A673 (cell line): ENCODE measurements at regions not wholly inside any gene's neighbourhood (a gene's known extent, or its start where the extent isn't known, plus 50 kb on each side); places are given as distances from the start of the nearest gene placed in this dataset.
"Not testable (repeated sequence)": the region's sequence is repeated elsewhere in the genome, so short reads cannot be mapped to it uniquely, and the experiment has no call there.

Experiments
- EZH2 ChIP-seq: fragments of 200-600 bp; sonication (generic); IDR thresholded peaks from 2 replicates; pipeline ENCODE4 v1.6.1; 2017; ENCODE audit warnings: borderline replicate concordance, low read depth, mild to moderate bottlenecking, mixed read lengths, antibody characterized with exemption, low read length; ENCODE audit not compliant: poor library complexity, severe bottlenecking
- TF ChIP-seq, protein P1 (sequence below): fragments of 300-800, 200-600 bp; sonication (generic); conservative IDR thresholded peaks from 2 replicates; pipeline ENCODE4 v1.5.1; 2017; ENCODE audit warnings: low read depth, mild to moderate bottlenecking, antibody characterized with exemption, low read length, moderate library complexity, mixed read lengths

DNA sequence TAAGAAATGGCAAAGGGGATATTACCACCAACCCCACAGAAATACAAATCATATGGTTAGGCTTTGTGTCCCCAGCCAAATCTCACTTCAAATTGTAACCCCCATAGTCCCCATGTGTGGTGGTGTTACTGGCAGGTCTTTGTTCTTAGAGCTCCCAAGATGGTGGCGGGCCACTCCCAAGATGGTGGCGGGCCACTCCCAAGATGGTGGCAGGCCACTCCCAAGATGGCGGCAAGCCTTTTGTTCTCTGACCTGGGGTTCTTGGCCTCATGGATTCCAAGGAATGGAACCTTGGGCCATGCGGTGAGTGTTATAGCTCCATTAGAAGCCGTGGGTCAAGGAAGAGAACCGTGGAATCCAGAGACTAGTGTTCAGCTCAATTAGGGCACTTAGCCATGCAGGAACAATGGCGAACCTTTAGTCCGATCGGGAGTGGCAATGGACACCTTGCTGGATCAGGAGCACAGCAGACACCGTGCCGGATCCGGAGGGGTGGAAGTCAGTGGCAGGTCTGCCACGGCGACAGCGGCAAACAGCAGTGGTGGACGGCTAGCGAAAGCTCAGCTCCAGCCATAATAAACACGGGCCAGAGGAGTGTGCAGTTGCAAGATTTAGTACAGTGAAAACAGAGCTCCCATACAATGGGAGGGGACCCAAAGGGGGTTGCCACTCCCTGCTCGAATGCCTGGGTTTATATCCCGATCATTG is 949.9 kb upstream of the NCAM2 start:
- TF ChIP-seq, protein P1, sequence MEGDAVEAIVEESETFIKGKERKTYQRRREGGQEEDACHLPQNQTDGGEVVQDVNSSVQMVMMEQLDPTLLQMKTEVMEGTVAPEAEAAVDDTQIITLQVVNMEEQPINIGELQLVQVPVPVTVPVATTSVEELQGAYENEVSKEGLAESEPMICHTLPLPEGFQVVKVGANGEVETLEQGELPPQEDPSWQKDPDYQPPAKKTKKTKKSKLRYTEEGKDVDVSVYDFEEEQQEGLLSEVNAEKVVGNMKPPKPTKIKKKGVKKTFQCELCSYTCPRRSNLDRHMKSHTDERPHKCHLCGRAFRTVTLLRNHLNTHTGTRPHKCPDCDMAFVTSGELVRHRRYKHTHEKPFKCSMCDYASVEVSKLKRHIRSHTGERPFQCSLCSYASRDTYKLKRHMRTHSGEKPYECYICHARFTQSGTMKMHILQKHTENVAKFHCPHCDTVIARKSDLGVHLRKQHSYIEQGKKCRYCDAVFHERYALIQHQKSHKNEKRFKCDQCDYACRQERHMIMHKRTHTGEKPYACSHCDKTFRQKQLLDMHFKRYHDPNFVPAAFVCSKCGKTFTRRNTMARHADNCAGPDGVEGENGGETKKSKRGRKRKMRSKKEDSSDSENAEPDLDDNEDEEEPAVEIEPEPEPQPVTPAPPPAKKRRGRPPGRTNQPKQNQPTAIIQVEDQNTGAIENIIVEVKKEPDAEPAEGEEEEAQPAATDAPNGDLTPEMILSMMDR = not testable (repeated sequence)
- not testable (repeated sequence) for TF ChIP-seq EZH2
